GM12892 (cell line): ENCODE measurements at regions not wholly inside any gene's neighbourhood (a gene's known extent, or its start where the extent isn't known, plus 50 kb on each side); places are given as distances from the start of the nearest gene placed in this dataset.

Experiments used
- POLR2A ChIP-seq: IDR thresholded peaks from 2 replicates; pipeline ENCODE4 v1.6.1; 2011; ENCODE audit warnings: low read depth, low read length, control low read depth
- POLR2AphosphoS5 ChIP-seq: IDR thresholded peaks from 2 replicates; pipeline ENCODE4 v1.6.1; 2011; ENCODE audit warnings: low read depth, low read length, control low read depth

- no peak for TF ChIP-seq POLR2A
- TF ChIP-seq POLR2AphosphoS5 = no peak
Observed at GRCh38 chr7:47186316-47186715, 395.6 kb downstream of the TNS3 start.
